HEK293 (cell line): ENCODE measurements at regions not wholly inside any gene's neighbourhood (a gene's known extent, or its start where the extent isn't known, plus 50 kb on each side); places are given as distances from the start of the nearest gene placed in this dataset.

ENCODE experiments used
- CTCF ChIA-PET: fragments of 350-600 bp; formaldehyde crosslinking; extraction: SDS; loops from one replicate; lab custom pipeline; 2021; ENCODE audit warnings: antibody characterized with exemption; lab: Yijun Ruan, JAX
- POLR2A ChIA-PET: fragments of 300-600 bp; formaldehyde crosslinking; extraction: SDS; loops from one replicate; lab custom pipeline; 2020; ENCODE audit warnings: antibody characterized with exemption, inconsistent platforms; lab: Yijun Ruan, JAX
- H3K27ac ChIP-seq: fragments of 200-500 bp; sonication (Bioruptor generic); 2 replicates; pipeline ENCODE4 v1.5.1; 2014; ENCODE audit warnings: low read depth, low read length, control low read depth, inconsistent platforms; ENCODE audit errors: extremely low read depth
- H3K36me3 ChIP-seq, 2 experiments: fragments of 200-500 bp in 1 of 2; sonication (Bioruptor generic) in 1 of 2; 1 replicate in 1 of 2; 2 replicates in 1 of 2; pipeline ENCODE4 v1.5.1; 2014 to 2017; ENCODE audit warnings: inconsistent platforms in 2 of 2, low read length in 2 of 2; ENCODE audit not compliant: control insufficient read depth in 2 of 2, insufficient read depth in 1 of 2
- H3K4me1 ChIP-seq: fragments of 200-500 bp; sonication (Bioruptor generic); 2 replicates; pipeline ENCODE4 v1.5.1; 2014; ENCODE audit warnings: mild to moderate bottlenecking, low read length, inconsistent platforms; ENCODE audit not compliant: control insufficient read depth, insufficient read depth
- H3K4me3 ChIP-seq: 2 replicates; pipeline ENCODE4 v1.5.1; 2011; ENCODE audit warnings: low read depth, mild to moderate bottlenecking, control low read depth, low read length, moderate library complexity
- H3K9me3 ChIP-seq: fragments of 200-500 bp; sonication (Bioruptor generic); 2 replicates; pipeline ENCODE4 v1.5.1; 2014; ENCODE audit warnings: low read depth, low read length, inconsistent platforms; ENCODE audit not compliant: control insufficient read depth, insufficient read depth
- ATF2 ChIP-seq: fragments of 450-650 bp; formaldehyde crosslinking; IDR thresholded peaks from 2 replicates; pipeline ENCODE4 v1.5.1; 2016; ENCODE audit warnings: missing biosample characterization, missing genetic modification characterization, low read depth
- GFI1B ChIP-seq: fragments of 450-650 bp; formaldehyde crosslinking; IDR thresholded peaks from 2 replicates; pipeline ENCODE4 v1.5.1; 2016; ENCODE audit warnings: missing biosample characterization, missing genetic modification characterization
- INSM2 ChIP-seq: fragments of 450-650 bp; formaldehyde crosslinking; IDR thresholded peaks from 2 replicates; pipeline ENCODE4 v1.5.1; 2016; ENCODE audit warnings: missing biosample characterization, missing genetic modification characterization
- MZF1 ChIP-seq: fragments of 450-650 bp; formaldehyde crosslinking; IDR thresholded peaks from 2 replicates; pipeline ENCODE4 v1.5.1; 2017; ENCODE audit warnings: missing biosample characterization, missing genetic modification characterization, borderline replicate concordance
- SALL2 ChIP-seq: fragments of 450-650 bp; formaldehyde crosslinking; IDR thresholded peaks from 2 replicates; pipeline ENCODE4 v1.5.0; 2017; ENCODE audit warnings: missing biosample characterization, mild to moderate bottlenecking, missing genetic modification characterization, borderline replicate concordance
- ZBTB8A ChIP-seq: fragments of 450-650 bp; formaldehyde crosslinking; IDR thresholded peaks from 2 replicates; pipeline ENCODE4 v1.5.1; 2016; ENCODE audit warnings: missing biosample characterization, missing genetic modification characterization
- ZNF202 ChIP-seq: fragments of 450-650 bp; formaldehyde crosslinking; IDR thresholded peaks from 2 replicates; pipeline ENCODE4 v1.5.1; 2016; ENCODE audit warnings: missing biosample characterization, missing genetic modification characterization, borderline replicate concordance
- ZNF292 ChIP-seq: fragments of 450-650 bp; formaldehyde crosslinking; IDR thresholded peaks from 2 replicates; pipeline ENCODE4 v1.5.1; 2016; ENCODE audit warnings: low read depth, missing biosample characterization, missing genetic modification characterization, borderline replicate concordance
- ZNF404 ChIP-seq: fragments of 450-650 bp; formaldehyde crosslinking; IDR thresholded peaks from 2 replicates; pipeline ENCODE4 v1.5.1; 2017; ENCODE audit warnings: missing biosample characterization, missing genetic modification characterization
- ZNF518A ChIP-seq: fragments of 450-650 bp; formaldehyde crosslinking; conservative IDR thresholded peaks from 2 replicates; pipeline ENCODE4 v1.5.1; 2016; ENCODE audit warnings: low read depth, missing biosample characterization, missing genetic modification characterization
- ZNF555 ChIP-seq: fragments of 450-650 bp; formaldehyde crosslinking; conservative IDR thresholded peaks from 2 replicates; pipeline ENCODE4 v1.5.1; 2017; ENCODE audit warnings: missing biosample characterization, mild to moderate bottlenecking, missing genetic modification characterization, inconsistent platforms
- ZNF596 ChIP-seq: fragments of 450-650 bp; IDR thresholded peaks from 2 replicates; pipeline ENCODE4 v1.5.0; 2018; ENCODE audit warnings: missing biosample characterization, mild to moderate bottlenecking, missing genetic modification characterization, moderate library complexity
- ZNF629 ChIP-seq: fragments of 450-650 bp; formaldehyde crosslinking; IDR thresholded peaks from 2 replicates; pipeline ENCODE4 v1.5.1; 2017; ENCODE audit warnings: missing biosample characterization, missing genetic modification characterization
- ZNF704 ChIP-seq: fragments of 450-650 bp; formaldehyde crosslinking; IDR thresholded peaks from 2 replicates; pipeline ENCODE4 v1.5.1; 2016; ENCODE audit warnings: missing biosample characterization, missing genetic modification characterization
- ZSCAN4 ChIP-seq: fragments of 450-650 bp; formaldehyde crosslinking; IDR thresholded peaks from 2 replicates; pipeline ENCODE4 v1.5.1; 2017; ENCODE audit warnings: missing biosample characterization, missing genetic modification characterization
- TF ChIP-seq, protein P1 (sequence below): fragments of 450-650 bp; formaldehyde crosslinking; IDR thresholded peaks from 2 replicates; pipeline ENCODE4 v1.5.1; 2016; ENCODE audit warnings: missing biosample characterization, missing genetic modification characterization
- TF ChIP-seq, protein P2 (sequence below): fragments of 450-650 bp; formaldehyde crosslinking; IDR thresholded peaks from 2 replicates; pipeline ENCODE4 v1.5.1; 2016; ENCODE audit warnings: missing biosample characterization, missing genetic modification characterization

GRCh38 chr3:43797794-43798193 is 107.1 kb downstream of the ABHD5 start:
- no peaks in the 10 kb centered on the region for H3K9me3 ChIP-seq
- POLR2A ChIA-PET: no interaction called here

DNA sequence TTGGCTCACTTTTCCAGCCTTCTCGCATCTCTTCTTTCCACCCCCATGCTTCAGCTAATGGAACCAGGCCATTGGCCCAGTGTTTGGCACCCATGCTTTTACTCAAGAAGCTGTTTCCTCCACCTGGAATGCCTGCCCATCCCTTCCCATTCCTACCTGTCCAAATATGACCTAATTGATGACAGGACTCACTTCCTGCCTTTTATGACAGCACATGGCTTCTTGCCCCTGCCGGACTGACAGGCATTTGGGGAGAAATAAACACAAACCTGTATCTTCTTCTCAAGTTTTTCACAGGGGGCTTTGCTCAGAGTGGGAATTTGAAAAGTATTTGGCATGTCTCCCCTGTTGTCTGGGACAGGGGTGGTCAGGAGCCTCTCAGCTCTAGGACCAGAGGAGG is 120.1 kb downstream of the ABHD5 start:
- TF ChIP-seq MZF1 (tag by site-specific recombination) (no peak), ZNF629 (tag by site-specific recombination) (no peak), ATF2 (tag by site-specific recombination) (no peak), ZNF596 (tag by site-specific recombination) (no peak), ZSCAN4 (tag by site-specific recombination) (no peak), ZNF202 (no peak)
- TF ChIP-seq, protein P1, sequence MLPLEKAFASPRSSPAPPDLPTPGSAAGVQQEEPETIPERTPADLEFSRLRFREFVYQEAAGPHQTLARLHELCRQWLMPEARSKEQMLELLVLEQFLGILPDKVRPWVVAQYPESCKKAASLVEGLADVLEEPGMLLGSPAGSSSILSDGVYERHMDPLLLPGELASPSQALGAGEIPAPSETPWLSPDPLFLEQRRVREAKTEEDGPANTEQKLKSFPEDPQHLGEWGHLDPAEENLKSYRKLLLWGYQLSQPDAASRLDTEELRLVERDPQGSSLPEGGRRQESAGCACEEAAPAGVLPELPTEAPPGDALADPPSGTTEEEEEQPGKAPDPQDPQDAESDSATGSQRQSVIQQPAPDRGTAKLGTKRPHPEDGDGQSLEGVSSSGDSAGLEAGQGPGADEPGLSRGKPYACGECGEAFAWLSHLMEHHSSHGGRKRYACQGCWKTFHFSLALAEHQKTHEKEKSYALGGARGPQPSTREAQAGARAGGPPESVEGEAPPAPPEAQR (tag by site-specific recombination): no peak
- TF ChIP-seq, protein P2, sequence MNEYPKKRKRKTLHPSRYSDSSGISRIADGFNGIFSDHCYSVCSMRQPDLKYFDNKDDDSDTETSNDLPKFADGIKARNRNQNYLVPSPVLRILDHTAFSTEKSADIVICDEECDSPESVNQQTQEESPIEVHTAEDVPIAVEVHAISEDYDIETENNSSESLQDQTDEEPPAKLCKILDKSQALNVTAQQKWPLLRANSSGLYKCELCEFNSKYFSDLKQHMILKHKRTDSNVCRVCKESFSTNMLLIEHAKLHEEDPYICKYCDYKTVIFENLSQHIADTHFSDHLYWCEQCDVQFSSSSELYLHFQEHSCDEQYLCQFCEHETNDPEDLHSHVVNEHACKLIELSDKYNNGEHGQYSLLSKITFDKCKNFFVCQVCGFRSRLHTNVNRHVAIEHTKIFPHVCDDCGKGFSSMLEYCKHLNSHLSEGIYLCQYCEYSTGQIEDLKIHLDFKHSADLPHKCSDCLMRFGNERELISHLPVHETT (tag by site-specific recombination): no peak
- POLR2A ChIA-PET: no interaction called here

More at GRCh38 chr3:43797794-43798193, 107.1 kb downstream of the ABHD5 start:
- TF ChIP-seq ZNF555 (tag by site-specific recombination) (no peak), SALL2 (tag by site-specific recombination) (no peak)
- H3K4me3 ChIP-seq: no peak overlapping the region
- CTCF ChIA-PET: interaction anchor here (0.7 kb wide), 1 partner anchor 51 kb away, joined by 4 read pairs; no protein-coding TSS in a partner anchor
- no peak overlapping the region for H3K27ac ChIP-seq
- H3K36me3 ChIP-seq: no peaks in the 10 kb centered on the region
- H3K4me1 ChIP-seq: no peaks in the 10 kb centered on the region

DNA sequence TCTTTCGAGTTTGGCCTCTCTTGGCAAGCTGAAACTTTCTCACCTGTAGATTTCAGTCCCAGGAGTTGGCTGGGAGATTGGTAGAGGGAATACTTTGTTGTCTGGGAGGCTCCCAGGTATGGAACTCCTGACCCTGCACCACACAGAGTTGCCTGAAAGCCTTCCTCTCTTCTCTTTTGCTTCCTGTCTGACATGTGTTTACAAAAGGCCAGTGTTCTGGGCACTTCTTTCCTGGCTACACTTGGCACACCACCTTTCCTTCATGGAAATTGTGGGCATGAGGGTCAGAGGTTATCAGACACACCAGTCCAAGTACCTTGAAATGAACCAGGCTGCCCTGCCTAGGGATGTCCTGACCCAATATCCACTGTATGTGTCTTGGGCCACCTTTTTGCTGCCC is 123.7 kb downstream of the ABHD5 start:
- ChIA-PET CTCF (no interaction called here), POLR2A (no interaction called here)
- no peaks in the 10 kb centered on the region for H3K9me3 ChIP-seq
- no peak overlapping the region for H3K4me3 ChIP-seq
- H3K27ac ChIP-seq: no peak overlapping the region
- H3K36me3 ChIP-seq: no peaks in the 10 kb centered on the region
- H3K4me1 ChIP-seq: no peaks in the 10 kb centered on the region
- TF ChIP-seq GFI1B (tag by site-specific recombination): no peak
- TF ChIP-seq ZBTB8A (tag by site-specific recombination): no peak
- TF ChIP-seq ZNF404 (tag by site-specific recombination): no peak
- TF ChIP-seq ZNF704 (tag by site-specific recombination): no peak
- TF ChIP-seq INSM2: no peak
- TF ChIP-seq ZNF292 (tag by site-specific recombination): no peak
- TF ChIP-seq ZNF518A (tag by site-specific recombination): no peak

More for the DNA sequence above, 120.1 kb downstream of the ABHD5 start:
- Histone ChIP-seq H3K4me3 (no peak overlapping the region), H3K36me3 (no peaks in the 10 kb centered on the region), H3K9me3 (no peaks in the 10 kb centered on the region), H3K4me1 (no peaks in the 10 kb centered on the region), H3K27ac (no peak overlapping the region)
- CTCF ChIA-PET: interaction anchor here (0.6 kb wide), 1 partner anchor 215 kb away, joined by 5 read pairs; no protein-coding TSS in a partner anchor
